K562 (cell line): ENCODE measurements at regions not wholly inside any gene's neighbourhood (a gene's known extent, or its start where the extent isn't known, plus 50 kb on each side); places are given as distances from the start of the nearest gene placed in this dataset.

ENCODE experiments used
- AFF4 ChIP-seq: sonication (generic); formaldehyde crosslinking; IDR thresholded peaks from 2 replicates; pipeline ENCODE4 v1.8.0; 2023; ENCODE audit warnings: mild to moderate bottlenecking, missing genetic modification reagents
- CHAMP1 ChIP-seq: fragments of 450-650 bp; IDR thresholded peaks from 2 replicates; pipeline ENCODE4 v1.6.1; 2016; ENCODE audit warnings: mild to moderate bottlenecking
- COPS2 ChIP-seq: fragments of 450-650 bp; conservative IDR thresholded peaks from 2 replicates; pipeline ENCODE4 v1.6.1; 2016; ENCODE audit warnings: mild to moderate bottlenecking, moderate library complexity
- HEY1 ChIP-seq: fragments of 250-450 bp; sonication (Bioruptor Pico); IDR thresholded peaks from 2 replicates; pipeline ENCODE4 v1.5.0; 2020; ENCODE audit warnings: mild to moderate bottlenecking, moderate library complexity, borderline replicate concordance
- JUND ChIP-seq, 2 experiments: IDR thresholded peaks; 2 replicates in 1 of 2; 3 replicates in 1 of 2; pipeline ENCODE4 v1.6.1; 2011; ENCODE audit warnings: borderline replicate concordance in 2 of 2, low read depth in 2 of 2, low read length in 2 of 2, improper control_type of control experiment in 1 of 2, missing biosample characterization in 1 of 2, missing genetic modification characterization in 1 of 2, missing genetic modification reagents in 1 of 2
- MNT ChIP-seq, 2 experiments: fragments of 450-650 bp; conservative IDR thresholded peaks; 2 replicates each; pipeline ENCODE4 v1.6.1; 2017; ENCODE audit warnings: mild to moderate bottlenecking in 2 of 2, moderate library complexity in 2 of 2
- NFRKB ChIP-seq: fragments of 450-650 bp; IDR thresholded peaks from 2 replicates; pipeline ENCODE4 v1.6.1; 2016; ENCODE audit warnings: low read depth
- SOX6 ChIP-seq: fragments of 450-650 bp; IDR thresholded peaks from 2 replicates; pipeline ENCODE4 v1.6.1; 2014; ENCODE audit warnings: mild to moderate bottlenecking
- STAT6 ChIP-seq: sonication (generic); formaldehyde crosslinking; IDR thresholded peaks from 2 replicates; pipeline ENCODE4 v1.8.1; 2023; ENCODE audit warnings: mild to moderate bottlenecking, missing genetic modification reagents
- ZNF175 ChIP-seq: fragments of 200-800 bp; sonication (Bioruptor generic); IDR thresholded peaks from 2 replicates; pipeline ENCODE4 v1.6.1; 2016; ENCODE audit warnings: low read depth, mild to moderate bottlenecking, missing genetic modification characterization, missing compliant biosample characterization
- ZNF24 ChIP-seq: fragments of 450-650 bp; IDR thresholded peaks from 2 replicates; pipeline ENCODE4 v1.6.1; 2016
- ZNF395 ChIP-seq: fragments of 200-800 bp; sonication (Bioruptor generic); IDR thresholded peaks from 2 replicates; pipeline ENCODE4 v1.6.1; 2017; ENCODE audit warnings: missing genetic modification characterization, missing compliant biosample characterization

- TF ChIP-seq HEY1 (CRISPR knock-in tag) (no peak), MNT (conservative IDR thresholded peaks at IDR 0.05) (peak in 1 of 2 experiments; percentile 50; a peak in 2 of 4 replicates), ZNF24 (peak; percentile 19; the same call in 1 of the 2 replicates), ZNF395 (CRISPR knock-in tag) (peak; percentile 59; the same call in 1 of the 2 replicates), NFRKB (no peak), JUND (IDR thresholded peaks at IDR 0.05; ENCODE audit: borderline replicate concordance, low read depth, low read length) (peak; percentile 91), JUND (tag; IDR thresholded peaks at IDR 0.05; ENCODE audit: borderline replicate concordance, low read depth, low read length) (peak; percentile 68; the same call in 1 of the 3 replicates), ZNF175 (CRISPR knock-in tag) (peak; percentile 61; the same call in 1 of the 2 replicates), STAT6 (CRISPR knock-in tag) (no peak), CHAMP1 (peak; percentile 77), SOX6 (peak; percentile 62), AFF4 (CRISPR knock-in tag) (no peak), COPS2 (no peak)
These were observed 318.8 kb upstream of the RASGEF1B start (continued) for GRCh38 chr4:81790477-81790876.
